ENCODE measurements at regions not wholly inside any gene's neighbourhood (a gene's known extent, or its start where the extent isn't known, plus 50 kb on each side); places are given as distances from the start of the nearest gene placed in this dataset.

- H3K27ac ChIP-seq, result no peak overlapping the region
- DNase-seq (ENCODE audit: low read depth in 1 of 2, low spot score in 1 of 2) (no peak), ATAC-seq (no peak), FAIRE-seq (no peak)
- ChIA-PET POLR2A (no interaction called here), CTCF (no interaction called here)
- H3K4me2 ChIP-seq, result no peak overlapping the region
- H3K9me3 ChIP-seq, result no peaks in the 10 kb centered on the region
- H3K4me1 ChIP-seq, result no peaks in the 10 kb centered on the region
- no peak overlapping the region for H3K4me3 ChIP-seq
- TF ChIP-seq, protein P1, sequence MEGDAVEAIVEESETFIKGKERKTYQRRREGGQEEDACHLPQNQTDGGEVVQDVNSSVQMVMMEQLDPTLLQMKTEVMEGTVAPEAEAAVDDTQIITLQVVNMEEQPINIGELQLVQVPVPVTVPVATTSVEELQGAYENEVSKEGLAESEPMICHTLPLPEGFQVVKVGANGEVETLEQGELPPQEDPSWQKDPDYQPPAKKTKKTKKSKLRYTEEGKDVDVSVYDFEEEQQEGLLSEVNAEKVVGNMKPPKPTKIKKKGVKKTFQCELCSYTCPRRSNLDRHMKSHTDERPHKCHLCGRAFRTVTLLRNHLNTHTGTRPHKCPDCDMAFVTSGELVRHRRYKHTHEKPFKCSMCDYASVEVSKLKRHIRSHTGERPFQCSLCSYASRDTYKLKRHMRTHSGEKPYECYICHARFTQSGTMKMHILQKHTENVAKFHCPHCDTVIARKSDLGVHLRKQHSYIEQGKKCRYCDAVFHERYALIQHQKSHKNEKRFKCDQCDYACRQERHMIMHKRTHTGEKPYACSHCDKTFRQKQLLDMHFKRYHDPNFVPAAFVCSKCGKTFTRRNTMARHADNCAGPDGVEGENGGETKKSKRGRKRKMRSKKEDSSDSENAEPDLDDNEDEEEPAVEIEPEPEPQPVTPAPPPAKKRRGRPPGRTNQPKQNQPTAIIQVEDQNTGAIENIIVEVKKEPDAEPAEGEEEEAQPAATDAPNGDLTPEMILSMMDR (IDR thresholded peaks at IDR 0.05), result no peak
- TF ChIP-seq KDM1A (IDR thresholded peaks at IDR 0.05; ENCODE audit: low read depth), result no peak
- WGBS (ENCODE audit: missing lambda C conversion rate), result 7% methylated on average over 1 of the region's 1 CpG
Observed at GRCh38 chr4:30825008-30825770, 105.0 kb downstream of the PCDH7 start.

DNA sequence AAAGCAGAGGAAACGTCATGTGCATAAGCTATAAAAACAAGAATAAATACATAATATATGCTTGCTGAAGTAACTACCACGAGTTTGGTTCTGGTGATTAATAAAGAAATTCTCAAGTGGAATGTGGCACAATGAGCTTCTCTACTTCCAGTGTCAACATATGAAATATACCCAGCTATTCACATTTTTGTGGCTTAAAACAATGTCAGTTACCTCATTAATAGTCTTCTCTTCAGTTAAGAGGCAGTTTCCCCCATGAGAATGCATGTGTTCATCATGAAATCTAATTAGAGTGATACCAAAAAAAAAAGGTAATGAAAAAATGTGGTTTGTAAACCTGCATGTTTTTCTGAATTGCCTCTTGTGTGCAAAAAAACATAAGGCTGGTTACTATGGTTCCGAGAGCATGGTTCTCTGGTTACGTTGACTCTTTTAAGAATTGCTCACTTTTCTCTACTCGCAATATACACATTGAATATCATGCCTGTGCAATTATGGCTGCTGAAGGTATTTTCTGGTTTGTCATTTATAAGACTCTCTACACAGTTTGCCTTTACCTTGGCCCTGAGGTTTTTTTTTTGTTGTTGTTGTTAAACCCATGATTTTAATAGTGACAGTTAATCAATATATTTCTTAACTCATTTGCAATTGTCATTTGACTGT, 108.2 kb downstream of the PCDH7 start:
- Histone ChIP-seq H3K4me1 (no peaks in the 10 kb centered on the region), H3K4me2 (no peak overlapping the region), H3K27ac (no peak overlapping the region), H3K4me3 (no peak overlapping the region), H3K9me3 (no peaks in the 10 kb centered on the region)
- ChIA-PET CTCF (no interaction called here), POLR2A (no interaction called here)
- ATAC-seq, result no peak
- 14% methylated on average over 5 of the region's 5 CpGs for WGBS (ENCODE audit: missing lambda C conversion rate)
- no peak for DNase-seq (ENCODE audit: low read depth in 1 of 2, low spot score in 1 of 2)
- TF ChIP-seq KDM1A (IDR thresholded peaks at IDR 0.05; ENCODE audit: low read depth), result no peak
- TF ChIP-seq RNF2 (IDR thresholded peaks at IDR 0.05; ENCODE audit: borderline replicate concordance, low read depth), result no peak
- TF ChIP-seq JUNB (IDR thresholded peaks at IDR 0.05), result no peak
- TF ChIP-seq CBX8 (IDR thresholded peaks at IDR 0.05), result no peak
- no peak for TF ChIP-seq GATA3 (IDR thresholded peaks at IDR 0.05; ENCODE audit: borderline replicate concordance)
- no peak for TF ChIP-seq CEBPB (IDR thresholded peaks at IDR 0.05)
- TF ChIP-seq HOXB13 (CRISPR knock-in tag; IDR thresholded peaks at IDR 0.05; ENCODE audit: low read depth), result no peak
- TF ChIP-seq EHMT2 (IDR thresholded peaks at IDR 0.05; ENCODE audit: low read depth), result no peak
- no peak for FAIRE-seq

DNA sequence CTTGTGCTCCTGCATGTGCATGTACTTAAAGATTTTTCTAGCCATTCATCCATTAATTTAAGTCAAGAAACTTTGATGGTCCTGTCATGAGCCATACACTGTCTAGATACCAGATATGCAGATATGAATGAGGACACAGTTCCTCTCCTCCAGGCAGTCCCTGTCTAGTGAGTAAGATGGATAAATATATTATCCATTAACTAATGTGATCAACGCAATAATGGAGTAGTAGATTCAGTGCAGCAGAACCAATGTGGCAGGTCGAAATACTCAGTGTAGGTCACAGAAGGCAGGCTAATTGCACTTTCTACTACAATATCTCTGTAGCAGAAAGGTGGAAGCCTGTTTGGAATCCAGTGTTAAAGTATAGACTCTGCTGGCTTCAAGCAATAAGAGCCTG, 112.5 kb downstream of the PCDH7 start:
- TF ChIP-seq NPAS2 (CRISPR knock-in tag; IDR thresholded peaks at IDR 0.05; ENCODE audit: borderline replicate concordance) (no peak), RARB (CRISPR knock-in tag; IDR thresholded peaks at IDR 0.05) (no peak), TFCP2L1 (CRISPR knock-in tag; IDR thresholded peaks at IDR 0.05) (no peak), ZC3H11A (IDR thresholded peaks at IDR 0.05) (no peak), HDAC2 (IDR thresholded peaks at IDR 0.05) (no peak), CBX2 (IDR thresholded peaks at IDR 0.05; ENCODE audit: borderline replicate concordance, low read depth) (no peak), HOXA7 (CRISPR knock-in tag; IDR thresholded peaks at IDR 0.05) (no peak), MAZ (IDR thresholded peaks at IDR 0.05; ENCODE audit: borderline replicate concordance, low read depth, low read length) (no peak), RNF2 (IDR thresholded peaks at IDR 0.05; ENCODE audit: borderline replicate concordance, low read depth) (no peak), PHF8 (IDR thresholded peaks at IDR 0.05; ENCODE audit: borderline replicate concordance, low read depth) (no peak), MYC (IDR thresholded peaks at IDR 0.05; ENCODE audit: borderline replicate concordance, low read length) (no peak), POLR2AphosphoS2 (conservative IDR thresholded peaks at IDR 0.05; ENCODE audit: low read length) (no peak), JUN (IDR thresholded peaks at IDR 0.05) (no peak), POLR2A (IDR thresholded peaks at IDR 0.05; ENCODE audit: low read length) (no peak), HOXB13 (CRISPR knock-in tag; IDR thresholded peaks at IDR 0.05; ENCODE audit: low read depth) (no peak), HEYL (CRISPR knock-in tag; IDR thresholded peaks at IDR 0.05) (no peak), EHF (CRISPR knock-in tag; IDR thresholded peaks at IDR 0.05) (no peak)
- TF ChIP-seq, protein P2, sequence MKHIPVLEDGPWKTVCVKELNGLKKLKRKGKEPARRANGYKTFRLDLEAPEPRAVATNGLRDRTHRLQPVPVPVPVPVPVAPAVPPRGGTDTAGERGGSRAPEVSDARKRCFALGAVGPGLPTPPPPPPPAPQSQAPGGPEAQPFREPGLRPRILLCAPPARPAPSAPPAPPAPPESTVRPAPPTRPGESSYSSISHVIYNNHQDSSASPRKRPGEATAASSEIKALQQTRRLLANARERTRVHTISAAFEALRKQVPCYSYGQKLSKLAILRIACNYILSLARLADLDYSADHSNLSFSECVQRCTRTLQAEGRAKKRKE (CRISPR knock-in tag; IDR thresholded peaks at IDR 0.05; ENCODE audit: low read depth), result no peak
- TF ChIP-seq, protein P3, sequence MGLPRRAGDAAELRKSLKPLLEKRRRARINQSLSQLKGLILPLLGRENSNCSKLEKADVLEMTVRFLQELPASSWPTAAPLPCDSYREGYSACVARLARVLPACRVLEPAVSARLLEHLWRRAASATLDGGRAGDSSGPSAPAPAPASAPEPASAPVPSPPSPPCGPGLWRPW (IDR thresholded peaks at IDR 0.05), result no peak
- no peak for DNase-seq (ENCODE audit: low read depth in 1 of 2, low spot score in 1 of 2)
- H3K9me3 ChIP-seq, result no peaks in the 10 kb centered on the region
- H3K4me3 ChIP-seq, result no peak overlapping the region
- H3K4me1 ChIP-seq, result no peaks in the 10 kb centered on the region
- ChIA-PET POLR2A (no interaction called here), CTCF (no interaction called here)
- H3K4me2 ChIP-seq, result no peak overlapping the region
- FAIRE-seq, result no peak
- WGBS (ENCODE audit: missing lambda C conversion rate), result 25% methylated on average over 2 of the region's 2 CpGs
- no peak for ATAC-seq
- no peak overlapping the region for H3K27ac ChIP-seq
